C4-2B (cell line): ENCODE measurements at regions not wholly inside any gene's neighbourhood (a gene's known extent, or its start where the extent isn't known, plus 50 kb on each side); places are given as distances from the start of the nearest gene placed in this dataset.

ENCODE experiments used
- H3K27ac ChIP-seq: fragments of 450-650 bp; 2 replicates; pipeline ENCODE4 v1.5.1; 2017
- ZFX ChIP-seq: fragments of 450-650 bp; IDR thresholded peaks from 2 replicates; pipeline ENCODE4 v1.6.1; 2017
- TF ChIP-seq, protein P1 (sequence below): fragments of 450-650 bp; conservative IDR thresholded peaks from 2 replicates; pipeline ENCODE4 v1.5.1; 2017; ENCODE audit warnings: mild to moderate bottlenecking

DNA sequence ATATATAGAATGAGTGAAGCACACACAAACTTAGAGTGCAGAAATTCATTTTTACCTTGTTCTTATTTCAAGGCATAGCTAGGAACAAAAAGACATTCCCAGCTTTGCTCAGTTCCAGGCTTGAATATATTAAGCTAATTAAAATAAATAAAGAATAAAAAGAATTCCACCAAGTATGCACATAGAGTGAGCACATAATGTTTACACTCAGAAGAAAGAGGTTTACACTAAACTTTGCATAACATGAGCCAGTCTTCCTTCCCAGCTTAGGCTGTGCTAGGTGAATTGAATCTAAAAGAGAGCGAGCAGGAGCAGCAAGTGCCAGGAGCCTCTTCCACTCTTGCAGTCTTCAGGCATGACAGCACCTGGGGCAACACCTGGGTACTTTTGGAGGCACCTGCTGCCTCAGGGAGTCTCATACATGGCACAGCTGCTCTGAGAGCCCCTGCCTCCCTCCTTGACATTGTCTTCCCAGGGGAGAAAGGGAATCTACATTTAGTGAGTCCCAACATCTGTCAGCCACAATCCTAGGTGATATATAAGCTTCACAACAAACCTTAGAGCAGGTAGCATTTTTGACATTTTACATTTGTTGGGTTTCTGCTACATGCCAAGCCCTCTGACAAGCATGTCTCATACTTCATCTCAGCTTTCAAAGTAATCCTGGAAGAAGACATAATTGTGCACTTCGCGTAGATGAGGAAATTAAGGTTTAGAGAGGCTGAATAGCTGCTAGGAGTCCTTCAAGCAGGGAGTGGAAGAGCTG, 732.7 kb upstream of the TENM4 start:
- TF ChIP-seq, protein P1, sequence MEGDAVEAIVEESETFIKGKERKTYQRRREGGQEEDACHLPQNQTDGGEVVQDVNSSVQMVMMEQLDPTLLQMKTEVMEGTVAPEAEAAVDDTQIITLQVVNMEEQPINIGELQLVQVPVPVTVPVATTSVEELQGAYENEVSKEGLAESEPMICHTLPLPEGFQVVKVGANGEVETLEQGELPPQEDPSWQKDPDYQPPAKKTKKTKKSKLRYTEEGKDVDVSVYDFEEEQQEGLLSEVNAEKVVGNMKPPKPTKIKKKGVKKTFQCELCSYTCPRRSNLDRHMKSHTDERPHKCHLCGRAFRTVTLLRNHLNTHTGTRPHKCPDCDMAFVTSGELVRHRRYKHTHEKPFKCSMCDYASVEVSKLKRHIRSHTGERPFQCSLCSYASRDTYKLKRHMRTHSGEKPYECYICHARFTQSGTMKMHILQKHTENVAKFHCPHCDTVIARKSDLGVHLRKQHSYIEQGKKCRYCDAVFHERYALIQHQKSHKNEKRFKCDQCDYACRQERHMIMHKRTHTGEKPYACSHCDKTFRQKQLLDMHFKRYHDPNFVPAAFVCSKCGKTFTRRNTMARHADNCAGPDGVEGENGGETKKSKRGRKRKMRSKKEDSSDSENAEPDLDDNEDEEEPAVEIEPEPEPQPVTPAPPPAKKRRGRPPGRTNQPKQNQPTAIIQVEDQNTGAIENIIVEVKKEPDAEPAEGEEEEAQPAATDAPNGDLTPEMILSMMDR, result no peak
- TF ChIP-seq ZFX, result no peak
- H3K27ac ChIP-seq, result no peak overlapping the region

- TF ChIP-seq, protein P1, result no peak
- no peak for TF ChIP-seq ZFX
- H3K27ac ChIP-seq, result no peak overlapping the region
Measured at GRCh38 chr11:80168796-80169195, 728.0 kb upstream of the TENM4 start.

GRCh38 chr11:80167766-80168165, 726.9 kb upstream of the TENM4 start:
- TF ChIP-seq, protein P1, result no peak
- no peak for TF ChIP-seq ZFX
- no peak overlapping the region for H3K27ac ChIP-seq

GRCh38 chr11:80165744-80166143, 724.9 kb upstream of the TENM4 start:
- TF ChIP-seq, protein P1, result no peak
- no peak for TF ChIP-seq ZFX
- H3K27ac ChIP-seq, result no peak overlapping the region

- no peak for TF ChIP-seq ZFX
- TF ChIP-seq, protein P1, result no peak
- no peak overlapping the region for H3K27ac ChIP-seq
Measured at GRCh38 chr11:80163441-80163840, 722.6 kb upstream of the TENM4 start.

DNA sequence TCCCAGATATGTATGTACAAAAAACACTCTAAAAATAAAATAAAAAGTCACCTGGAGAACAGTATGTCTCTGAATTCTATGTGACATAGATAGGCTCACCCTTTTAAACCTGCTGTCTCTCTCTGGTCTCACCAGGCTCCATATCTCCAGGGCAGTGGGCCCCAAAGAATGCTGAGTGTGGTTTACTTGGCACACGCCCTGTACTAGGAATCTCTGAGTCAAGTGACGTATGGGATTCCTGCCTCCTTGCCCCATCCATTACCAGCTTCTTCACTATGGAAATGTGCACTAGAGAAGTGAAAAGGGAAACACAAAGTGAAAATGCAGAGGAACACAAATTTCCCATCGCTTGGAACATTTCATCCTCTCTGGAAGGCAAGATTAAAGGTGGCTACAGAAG, 722.2 kb upstream of the TENM4 start:
- no peak overlapping the region for H3K27ac ChIP-seq
- TF ChIP-seq, protein P1, result no peak
- TF ChIP-seq ZFX, result no peak

GRCh38 chr11:80162387-80162786, 721.6 kb upstream of the TENM4 start:
- no peak overlapping the region for H3K27ac ChIP-seq
- no peak for TF ChIP-seq ZFX
- TF ChIP-seq, protein P1, result no peak
